ENCODE measurements at regions not wholly inside any gene's neighbourhood (a gene's known extent, or its start where the extent isn't known, plus 50 kb on each side); places are given as distances from the start of the nearest gene placed in this dataset.

- TF ChIP-seq CTCF (IDR thresholded peaks at IDR 0.05; ENCODE audit: control insufficient read depth, extremely low read depth, insufficient read depth) = no peak
- no peak for DNase-seq (ENCODE audit: low read depth)
- no peak overlapping the region for H3K4me3 ChIP-seq (ENCODE audit: low read depth, low read length)
Measured at GRCh38 chr3:82342521-82342920, 581.1 kb upstream of the GBE1 start.

GRCh38 chr3:82329300-82329699, 567.9 kb upstream of the GBE1 start:
- peak; percentile 49 for TF ChIP-seq CTCF (IDR thresholded peaks at IDR 0.05; ENCODE audit: control insufficient read depth, extremely low read depth, insufficient read depth)
- H3K4me3 ChIP-seq (ENCODE audit: low read depth, low read length) = no peak overlapping the region
- DNase-seq (ENCODE audit: low read depth) = no peak

GRCh38 chr3:82311901-82312300, 550.5 kb upstream of the GBE1 start:
- no peak overlapping the region for H3K4me3 ChIP-seq (ENCODE audit: low read depth, low read length)
- TF ChIP-seq CTCF (IDR thresholded peaks at IDR 0.05; ENCODE audit: control insufficient read depth, extremely low read depth, insufficient read depth) = no peak
- no peak for DNase-seq (ENCODE audit: low read depth)

- DNase-seq (ENCODE audit: low read depth) = no peak
- H3K4me3 ChIP-seq (ENCODE audit: low read depth, low read length) = no peak overlapping the region
- no peak for TF ChIP-seq CTCF (IDR thresholded peaks at IDR 0.05; ENCODE audit: control insufficient read depth, extremely low read depth, insufficient read depth)
Measured at GRCh38 chr3:82308755-82309154, 547.3 kb upstream of the GBE1 start.

- H3K4me3 ChIP-seq (ENCODE audit: low read depth, low read length) = no peak overlapping the region
- DNase-seq (ENCODE audit: low read depth) = no peak
- no peak for TF ChIP-seq CTCF (IDR thresholded peaks at IDR 0.05; ENCODE audit: control insufficient read depth, extremely low read depth, insufficient read depth)
Measured at GRCh38 chr3:82306189-82306588, 544.7 kb upstream of the GBE1 start.

GRCh38 chr3:82294609-82295008, 533.2 kb upstream of the GBE1 start:
- no peak for DNase-seq (ENCODE audit: low read depth)
- no peak overlapping the region for H3K4me3 ChIP-seq (ENCODE audit: low read depth, low read length)

More at GRCh38 chr3:82294609-82295008, 533.2 kb upstream of the GBE1 start:
- TF ChIP-seq CTCF (IDR thresholded peaks at IDR 0.05; ENCODE audit: control insufficient read depth, extremely low read depth, insufficient read depth) = no peak
